Endothelial cell of umbilical vein (primary cell): ENCODE measurements at regions not wholly inside any gene's neighbourhood (a gene's known extent, or its start where the extent isn't known, plus 50 kb on each side); places are given as distances from the start of the nearest gene placed in this dataset.

ENCODE experiments used
- BruUV-seq: library from RNA; stranded (reverse); fragments of 400-500 nt; replicated peaks from 2 replicates; lab custom pipeline; 2021; lab: Mats Ljungman, UMichigan
- CTCF ChIA-PET: fragments of 300-600, 350-600 bp; sonication (Branson Sonifier 250); formaldehyde crosslinking; loops from one replicate; lab custom pipeline; 2021; ENCODE audit warnings: antibody characterized with exemption, inconsistent platforms; lab: Charles Lee
- POLR2A ChIA-PET: fragments of 300-600, 350-600 bp; sonication (Branson Sonifier 250); formaldehyde crosslinking; loops from one replicate; lab custom pipeline; 2021; ENCODE audit warnings: antibody characterized with exemption, inconsistent platforms; lab: Charles Lee
- DNase-seq: peaks from one replicate; pipeline ENCODE4 v3.0.0-alpha.2; 2011; ENCODE audit warnings: low read depth, low spot score
- FAIRE-seq: peaks from 2 replicates; lab custom pipeline; 2011; peaks lifted over from hg19 to GRCh38; lab: Jason Lieb, UNC
- H2AFZ ChIP-seq: 2 replicates; pipeline ENCODE4 v1.6.0; 2012; ENCODE audit warnings: low read depth, low read length, control low read depth, inconsistent platforms
- H3K27ac ChIP-seq: 2 replicates; pipeline ENCODE4 v1.5.1; 2011; ENCODE audit warnings: low read depth, mild to moderate bottlenecking, control low read depth, low read length, moderate library complexity; ENCODE audit not compliant: insufficient read depth
- H3K27me3 ChIP-seq, 2 experiments: 2 replicates each; pipeline versions ENCODE4 v1.6.0 to v1.6.1; 2011; ENCODE audit warnings: low read length in 2 of 2, mixed read lengths in 1 of 2; ENCODE audit not compliant: control insufficient read depth in 2 of 2, insufficient read depth in 2 of 2
- H3K36me3 ChIP-seq, 2 experiments: 2 replicates in 1 of 2; 3 replicates in 1 of 2; pipeline ENCODE4 v1.5.1; 2011; ENCODE audit warnings: low read length in 2 of 2, mild to moderate bottlenecking in 1 of 2, moderate library complexity in 1 of 2; ENCODE audit not compliant: control insufficient read depth in 2 of 2, insufficient read depth in 2 of 2; ENCODE audit errors: extremely low read depth in 1 of 2
- H3K4me1 ChIP-seq: 3 replicates; pipeline ENCODE4 v1.5.1; 2011; ENCODE audit warnings: mild to moderate bottlenecking, low read length; ENCODE audit not compliant: control insufficient read depth, insufficient read depth; ENCODE audit errors: extremely low read depth
- H3K4me2 ChIP-seq: 2 replicates; pipeline ENCODE4 v1.6.1; 2011; ENCODE audit warnings: low read length, control low read depth, mixed read lengths; ENCODE audit not compliant: insufficient read depth
- H3K4me3 ChIP-seq, 3 experiments: fragments of 200-600 bp in 1 of 3; sonication (generic), shearing (Covaris generic) in 1 of 3; replicated peaks in 1 of 3; 2 replicates each; pipeline ENCODE4 v1.5.1; 2011 to 2016; ENCODE audit warnings: control low read depth in 3 of 3, low read length in 3 of 3, mild to moderate bottlenecking in 2 of 3, inconsistent platforms in 1 of 3, low read depth in 1 of 3, moderate library complexity in 1 of 3; ENCODE audit not compliant: insufficient read depth in 1 of 3
- H3K79me2 ChIP-seq: 2 replicates; pipeline ENCODE4 v1.6.0; 2012; ENCODE audit warnings: low read length, inconsistent platforms; ENCODE audit not compliant: control insufficient read depth, insufficient read depth
- H3K9ac ChIP-seq: replicated peaks from 2 replicates; pipeline ENCODE3; 2011; ENCODE audit warnings: low read length, control low read depth; ENCODE audit not compliant: insufficient read depth; ENCODE audit errors: extremely low read depth
- H3K9me1 ChIP-seq: replicated peaks from 3 replicates; pipeline ENCODE4 v1.6.0; 2011; ENCODE audit warnings: mild to moderate bottlenecking, low read length; ENCODE audit not compliant: control insufficient read depth, insufficient read depth; ENCODE audit errors: extremely low read depth
- H3K9me3 ChIP-seq: replicated peaks from 2 replicates; pipeline ENCODE4 v1.5.1; 2012; ENCODE audit warnings: low read length, inconsistent platforms; ENCODE audit not compliant: control insufficient read depth, insufficient read depth
- H4K20me1 ChIP-seq: replicated peaks from 2 replicates; pipeline ENCODE3; 2011; ENCODE audit warnings: mild to moderate bottlenecking, low read length; ENCODE audit not compliant: control insufficient read depth, insufficient read depth; ENCODE audit errors: extremely low read depth
- CTCF ChIP-seq, 2 donors: IDR thresholded peaks; 1 replicate in 1 of 2; 2 replicates in 1 of 2; pipeline ENCODE4 v1.5.1; 2011; ENCODE audit warnings: low read length in 2 of 2, mild to moderate bottlenecking in 2 of 2, moderate library complexity in 2 of 2, control low read depth in 1 of 2, inconsistent platforms in 1 of 2, low read depth in 1 of 2; ENCODE audit not compliant: insufficient read depth in 1 of 2; ENCODE audit errors: extremely low read depth in 1 of 2
- EZH2 ChIP-seq: IDR thresholded peaks from 2 replicates; pipeline ENCODE4 v1.6.1; 2012; ENCODE audit warnings: borderline replicate concordance, low read depth, mild to moderate bottlenecking, moderate library complexity, low read length, inconsistent platforms; ENCODE audit not compliant: severe bottlenecking
- FOS ChIP-seq: IDR thresholded peaks from 2 replicates; pipeline ENCODE4 v1.6.1; 2011; ENCODE audit warnings: mild to moderate bottlenecking, low read length, moderate library complexity, borderline replicate concordance; ENCODE audit not compliant: insufficient read depth
- GATA2 ChIP-seq: IDR thresholded peaks from 2 replicates; pipeline ENCODE4 v1.7.0; 2011; ENCODE audit warnings: low read depth, mild to moderate bottlenecking, moderate library complexity, mixed read lengths, low read length; ENCODE audit not compliant: insufficient read length, insufficient read depth
- JUN ChIP-seq: IDR thresholded peaks from 2 replicates; pipeline ENCODE4 v1.6.1; 2011; ENCODE audit warnings: borderline replicate concordance, low read depth; ENCODE audit not compliant: insufficient read length, insufficient read depth
- MAX ChIP-seq: IDR thresholded peaks from 2 replicates; pipeline ENCODE4 v1.6.1; 2011; ENCODE audit not compliant: insufficient read depth, insufficient read length
- MYC ChIP-seq: IDR thresholded peaks from one replicate; pipeline ENCODE4 v1.6.1; 2011; ENCODE audit warnings: mild to moderate bottlenecking, low read depth, low read length
- POLR2A ChIP-seq: IDR thresholded peaks from 2 replicates; pipeline ENCODE4 v1.6.1; 2012; ENCODE audit warnings: low read depth, mild to moderate bottlenecking, control low read depth, low read length
- POLR2AphosphoS5 ChIP-seq: IDR thresholded peaks from 2 replicates; pipeline ENCODE4 v1.6.1; 2012; ENCODE audit warnings: low read depth, mild to moderate bottlenecking, control low read depth, low read length, moderate library complexity; ENCODE audit not compliant: insufficient read depth
- dilution Hi-C: fragments of 300-500 bp; cut with MboI; formaldehyde crosslinking; loops from one replicate; pipeline ENCODE4 v1.15.0; 2019; ENCODE audit warnings: low sequenced_read_pairs; ENCODE audit not compliant: extremely low pct_ligation_motif_present
- intact Hi-C: fragments of 100-400 bp; cut with micrococcal nuclease; formaldehyde crosslinking; loops from one replicate; pipeline ENCODE4 v1.10.0; 2022

DNA sequence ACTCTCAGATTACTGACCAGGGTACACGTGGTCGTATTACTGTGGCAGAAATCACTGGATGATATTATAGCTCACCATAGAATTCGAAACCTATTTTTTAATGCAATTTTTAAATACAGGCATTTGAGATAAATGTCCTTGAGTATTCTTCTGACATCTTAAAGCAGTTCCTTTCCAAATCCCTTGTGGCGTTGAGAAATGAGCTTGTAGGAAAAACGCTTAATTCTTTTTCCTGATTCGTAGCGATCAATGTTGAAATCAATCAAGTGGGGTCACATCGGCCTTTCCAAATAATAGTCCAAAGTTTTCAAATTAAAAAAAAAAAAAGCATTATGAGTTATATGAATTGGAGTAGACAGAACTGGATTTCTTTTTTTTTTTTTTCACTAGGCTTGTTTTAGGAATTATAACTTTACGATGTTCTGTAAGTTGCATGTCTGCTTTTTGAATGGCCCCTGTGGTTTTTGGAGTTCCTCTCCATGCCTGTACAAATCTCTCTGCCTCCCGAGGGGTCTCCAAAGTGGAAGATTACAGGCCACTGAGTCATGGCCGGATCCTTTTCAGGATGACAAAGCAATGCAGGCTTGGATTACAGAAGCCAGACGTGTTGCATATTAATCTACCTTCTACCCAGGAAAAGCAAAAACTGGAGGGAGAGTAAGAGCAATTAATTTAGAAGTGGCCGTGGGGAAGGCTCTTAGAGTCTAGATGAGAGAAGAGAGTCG, 226.1 kb downstream of the SHOX start:
- intact Hi-C loops (no loop called here), dilution Hi-C loops (no loop called here)
- Histone ChIP-seq H4K20me1 (no peaks in the 10 kb centered on the region), H2AFZ (no peak overlapping the region), H3K9ac (no peak overlapping the region), H3K4me1 (no peaks in the 10 kb centered on the region), H3K36me3 (no peaks in the 10 kb centered on the region), H3K4me3 (no peak overlapping the region), H3K4me2 (no peak overlapping the region), H3K9me3 (no peaks in the 10 kb centered on the region), H3K27me3 (no peaks in the 10 kb centered on the region), H3K27ac (no peak overlapping the region), H3K79me2 (no peaks in the 10 kb centered on the region), H3K9me1 (no peaks in the 10 kb centered on the region)
- ChIA-PET POLR2A (no interaction called here), CTCF (no interaction called here)
- TF ChIP-seq POLR2A (no peak), JUN (no peak), MYC (no peak), CTCF (IDR thresholded peaks at IDR 0.05; ENCODE audit: extremely low read depth in 1 of 2, insufficient read depth in 1 of 2, low read depth in 1 of 2, low read length in 2 of 2) (no peak), POLR2AphosphoS5 (no peak), FOS (no peak), MAX (no peak), EZH2 (no peak), GATA2 (no peak)
- no TSS peak for BruUV-seq
- no peak for DNase-seq
- no peak for FAIRE-seq
